ENCODE measurements at regions not wholly inside any gene's neighbourhood (a gene's known extent, or its start where the extent isn't known, plus 50 kb on each side); places are given as distances from the start of the nearest gene placed in this dataset.

DNA sequence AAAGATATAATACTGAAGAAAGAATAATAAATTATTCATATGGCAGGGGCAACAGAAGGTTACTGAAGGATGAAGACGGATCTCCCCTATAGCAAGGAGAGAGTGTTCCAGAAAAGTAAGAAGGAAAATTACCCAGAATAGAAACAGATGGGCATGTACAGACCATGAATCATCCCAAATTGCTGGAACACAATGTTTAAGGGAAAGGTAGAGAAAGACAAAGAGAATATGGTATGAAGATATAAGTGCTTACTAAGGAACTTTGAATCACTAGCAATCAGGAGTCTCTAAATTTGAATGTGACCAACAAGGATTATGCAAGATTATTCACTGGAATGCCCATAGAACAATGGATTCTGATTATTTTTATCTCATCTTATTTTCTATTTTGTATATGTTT, 375.4 kb downstream of the COL11A1 start:
- dilution Hi-C loops (cut with HindIII; ENCODE audit: low sequenced_read_pairs, unreplicated experiment) (no loop called here), intact Hi-C loops (cut with micrococcal nuclease) (no loop called here), in situ Hi-C loops (cut with MboI; ENCODE audit: low sequenced_read_pairs) (no loop called here)
- H2AK9ac ChIP-seq (replicated peaks; ENCODE audit: low read depth, low read length, poor library complexity), result no peak overlapping the region
- no peak overlapping the region for H2AFZ ChIP-seq (replicated peaks; ENCODE audit: low read length, poor library complexity)
- no peak overlapping the region for H2BK5ac ChIP-seq (ENCODE audit: low read depth, low read length, poor library complexity, severe bottlenecking)
- H4K91ac ChIP-seq (ENCODE audit: insufficient read depth, low read depth, low read length), result no peak overlapping the region
- H4K20me1 ChIP-seq (ENCODE audit: insufficient read depth, low read length), result no peaks in the 10 kb centered on the region
- H3K27ac ChIP-seq (ENCODE audit: insufficient read depth, low read length), result no peak overlapping the region
- no peak overlapping the region for H3K4me2 ChIP-seq (ENCODE audit: low read depth, low read length)
- H3K23ac ChIP-seq (ENCODE audit: low read depth, low read length), result no peak overlapping the region
- H3K4me1 ChIP-seq (ENCODE audit: control insufficient read depth, insufficient read depth, low read length), result no peaks in the 10 kb centered on the region
- no peaks in the 10 kb centered on the region for H3K9me1 ChIP-seq (ENCODE audit: insufficient read depth, low read length)
- no peaks in the 10 kb centered on the region for H3K79me1 ChIP-seq (ENCODE audit: low read depth in 1 of 2, low read length in 2 of 2)
- no peak overlapping the region for H3K4me3 ChIP-seq (ENCODE audit: insufficient read depth, low read depth, low read length)
- H3K36me3 ChIP-seq (ENCODE audit: control insufficient read depth, insufficient read depth, low read length), result no peaks in the 10 kb centered on the region
- no peak overlapping the region for H2BK20ac ChIP-seq (ENCODE audit: low read depth, low read length)
- H2BK15ac ChIP-seq (ENCODE audit: low read depth, low read length), result no peak overlapping the region
- CTCF ChIA-PET, result no interaction called here
- TF ChIP-seq CHD1 (IDR thresholded peaks at IDR 0.05; ENCODE audit: low read depth, low read length) (no peak), BHLHE40 (IDR thresholded peaks at IDR 0.05; ENCODE audit: low read depth, low read length) (no peak), RFX5 (IDR thresholded peaks at IDR 0.05; ENCODE audit: low read depth, low read length) (no peak), SMC3 (IDR thresholded peaks at IDR 0.05; ENCODE audit: low read depth, low read length) (no peak), MAFK (IDR thresholded peaks at IDR 0.05; ENCODE audit: low read depth, low read length) (no peak), MXI1 (IDR thresholded peaks at IDR 0.05; ENCODE audit: borderline replicate concordance, low read depth, low read length) (no peak), CEBPB (IDR thresholded peaks at IDR 0.05; ENCODE audit: low read depth, low read length) (no peak), NFE2L2 (IDR thresholded peaks at IDR 0.05; ENCODE audit: low read depth, low read length) (no peak), MAZ (IDR thresholded peaks at IDR 0.05; ENCODE audit: borderline replicate concordance, low read depth, low read length) (no peak), RAD21 (IDR thresholded peaks at IDR 0.05; ENCODE audit: low read length) (no peak), RCOR1 (IDR thresholded peaks at IDR 0.05; ENCODE audit: insufficient replicate concordance, low read length) (no peak), FOS (IDR thresholded peaks at IDR 0.05; ENCODE audit: low read depth, low read length) (no peak)
- TF ChIP-seq, protein P1, sequence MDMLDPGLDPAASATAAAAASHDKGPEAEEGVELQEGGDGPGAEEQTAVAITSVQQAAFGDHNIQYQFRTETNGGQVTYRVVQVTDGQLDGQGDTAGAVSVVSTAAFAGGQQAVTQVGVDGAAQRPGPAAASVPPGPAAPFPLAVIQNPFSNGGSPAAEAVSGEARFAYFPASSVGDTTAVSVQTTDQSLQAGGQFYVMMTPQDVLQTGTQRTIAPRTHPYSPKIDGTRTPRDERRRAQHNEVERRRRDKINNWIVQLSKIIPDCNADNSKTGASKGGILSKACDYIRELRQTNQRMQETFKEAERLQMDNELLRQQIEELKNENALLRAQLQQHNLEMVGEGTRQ (IDR thresholded peaks at IDR 0.05; ENCODE audit: low read depth, low read length), result no peak
- TF ChIP-seq, protein P2, sequence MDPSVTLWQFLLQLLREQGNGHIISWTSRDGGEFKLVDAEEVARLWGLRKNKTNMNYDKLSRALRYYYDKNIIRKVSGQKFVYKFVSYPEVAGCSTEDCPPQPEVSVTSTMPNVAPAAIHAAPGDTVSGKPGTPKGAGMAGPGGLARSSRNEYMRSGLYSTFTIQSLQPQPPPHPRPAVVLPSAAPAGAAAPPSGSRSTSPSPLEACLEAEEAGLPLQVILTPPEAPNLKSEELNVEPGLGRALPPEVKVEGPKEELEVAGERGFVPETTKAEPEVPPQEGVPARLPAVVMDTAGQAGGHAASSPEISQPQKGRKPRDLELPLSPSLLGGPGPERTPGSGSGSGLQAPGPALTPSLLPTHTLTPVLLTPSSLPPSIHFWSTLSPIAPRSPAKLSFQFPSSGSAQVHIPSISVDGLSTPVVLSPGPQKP (IDR thresholded peaks at IDR 0.05; ENCODE audit: borderline replicate concordance, low read depth, low read length), result no peak
- ATAC-seq (ENCODE audit: low read depth) (no peak), DNase-seq (no peak)
- no peak overlapping the region for H2AK5ac ChIP-seq (ENCODE audit: low read depth, low read length)
- H3K18ac ChIP-seq (ENCODE audit: low read depth, low read length), result no peak overlapping the region
- no peak overlapping the region for H4K8ac ChIP-seq (ENCODE audit: low read depth in 2 of 2, low read length in 2 of 2)
- H3K27me3 ChIP-seq (ENCODE audit: control insufficient read depth, insufficient read depth, low read length), result no peaks in the 10 kb centered on the region; the same call in 1 of the 2 replicates
- H3K4ac ChIP-seq (ENCODE audit: low read depth, low read length), result no peak overlapping the region
- no peaks in the 10 kb centered on the region for H3K9me3 ChIP-seq (ENCODE audit: control insufficient read depth, insufficient read depth, low read length)
- H3K9ac ChIP-seq (ENCODE audit: low read depth, low read length), result no peak overlapping the region
- no TSS peak for BruUV-seq (replicated peaks)
- H3K14ac ChIP-seq (replicated peaks; ENCODE audit: low read depth, low read length), result no peak overlapping the region
- no CpG with 5 or more reads among the region's 1 CpG for WGBS, 2 experiments (ENCODE audit: extremely low coverage in 2 of 2, insufficient read length in 1 of 2)
- POLR2A ChIA-PET (ENCODE audit: unreplicated experiment), result no interaction called here
- no peak overlapping the region for H4K5ac ChIP-seq (ENCODE audit: low read depth, low read length)
- H3K56ac ChIP-seq (ENCODE audit: extremely low read depth, insufficient read depth, low read length), result no peak overlapping the region
- no peak overlapping the region for H2BK120ac ChIP-seq (ENCODE audit: low read depth, low read length)
